ENCODE measurements at regions not wholly inside any gene's neighbourhood (a gene's known extent, or its start where the extent isn't known, plus 50 kb on each side); places are given as distances from the start of the nearest gene placed in this dataset.

DNA sequence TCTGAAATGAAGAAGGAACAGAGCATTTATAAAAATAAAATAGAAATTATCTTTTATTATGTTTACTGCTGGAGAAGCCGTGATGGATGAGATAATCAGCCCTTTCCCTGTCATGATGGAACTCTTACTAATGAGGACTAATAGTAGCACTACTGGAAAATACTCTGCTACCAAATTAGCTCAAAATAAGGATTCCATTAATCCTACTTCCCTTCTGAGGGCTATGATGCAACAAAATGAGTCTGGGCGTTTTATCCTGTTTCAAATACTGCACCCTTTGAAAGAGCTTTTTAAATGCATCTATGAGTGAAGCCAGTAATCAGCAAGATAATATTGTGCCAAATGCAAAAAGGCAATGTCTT lies 59.3 kb upstream of the CARMIL1 start:
- Histone ChIP-seq H2AFZ (no peak overlapping the region), H3K9me3 (ENCODE audit: low read depth) (no peaks in the 10 kb centered on the region), H3K27me3 (no peaks in the 10 kb centered on the region), H3K4me3 (no peak overlapping the region), H3K27ac (no peak overlapping the region), H3K4me1 (ENCODE audit: insufficient read depth) (no peaks in the 10 kb centered on the region), H3K4me2 (no peak overlapping the region), H4K20me1 (ENCODE audit: insufficient read depth, poor library complexity, severe bottlenecking) (no peaks in the 10 kb centered on the region), H3K9me2 (replicated peaks; ENCODE audit: insufficient read depth) (no peaks in the 10 kb centered on the region), H3K79me2 (no peaks in the 10 kb centered on the region), H3K36me3 (replicated peaks; ENCODE audit: insufficient read depth, low read depth) (no peaks in the 10 kb centered on the region)
- no peak for TF ChIP-seq EZH2phosphoT487 (IDR thresholded peaks at IDR 0.05; ENCODE audit: low read depth, severe bottlenecking, unreplicated experiment)
- TF ChIP-seq EZH2 (IDR thresholded peaks at IDR 0.05; ENCODE audit: borderline replicate concordance) = no peak
- TF ChIP-seq, protein P1, sequence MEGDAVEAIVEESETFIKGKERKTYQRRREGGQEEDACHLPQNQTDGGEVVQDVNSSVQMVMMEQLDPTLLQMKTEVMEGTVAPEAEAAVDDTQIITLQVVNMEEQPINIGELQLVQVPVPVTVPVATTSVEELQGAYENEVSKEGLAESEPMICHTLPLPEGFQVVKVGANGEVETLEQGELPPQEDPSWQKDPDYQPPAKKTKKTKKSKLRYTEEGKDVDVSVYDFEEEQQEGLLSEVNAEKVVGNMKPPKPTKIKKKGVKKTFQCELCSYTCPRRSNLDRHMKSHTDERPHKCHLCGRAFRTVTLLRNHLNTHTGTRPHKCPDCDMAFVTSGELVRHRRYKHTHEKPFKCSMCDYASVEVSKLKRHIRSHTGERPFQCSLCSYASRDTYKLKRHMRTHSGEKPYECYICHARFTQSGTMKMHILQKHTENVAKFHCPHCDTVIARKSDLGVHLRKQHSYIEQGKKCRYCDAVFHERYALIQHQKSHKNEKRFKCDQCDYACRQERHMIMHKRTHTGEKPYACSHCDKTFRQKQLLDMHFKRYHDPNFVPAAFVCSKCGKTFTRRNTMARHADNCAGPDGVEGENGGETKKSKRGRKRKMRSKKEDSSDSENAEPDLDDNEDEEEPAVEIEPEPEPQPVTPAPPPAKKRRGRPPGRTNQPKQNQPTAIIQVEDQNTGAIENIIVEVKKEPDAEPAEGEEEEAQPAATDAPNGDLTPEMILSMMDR (IDR thresholded peaks at IDR 0.05; ENCODE audit: poor library complexity) = no peak
- 75% methylated on average over 2 of the region's 2 CpGs for WGBS (ENCODE audit: low lambda C conversion rate, missing lambda C conversion rate)
- DNase-seq (ENCODE audit: low spot score) = no peak

DNA sequence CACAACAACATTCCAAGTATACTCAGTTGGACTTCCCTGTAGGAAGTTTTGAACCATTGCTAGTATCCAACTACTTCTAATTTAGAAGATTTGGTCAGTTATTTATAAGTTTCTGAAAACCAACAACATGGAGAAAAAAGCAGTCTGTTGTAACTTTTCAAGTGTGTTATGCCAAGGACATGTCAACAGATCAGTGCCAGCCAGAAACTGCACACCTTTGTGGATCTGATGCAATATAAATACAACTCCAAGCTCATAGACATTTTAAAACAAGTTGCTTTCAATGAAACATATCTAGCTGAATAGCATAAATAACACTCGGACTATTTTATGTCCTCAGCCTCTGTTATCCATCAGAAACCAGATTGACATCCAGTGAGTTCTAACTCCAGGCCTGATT lies 58.3 kb upstream of the CARMIL1 start:
- no peaks in the 10 kb centered on the region for H3K9me2 ChIP-seq (replicated peaks; ENCODE audit: insufficient read depth)
- no peak overlapping the region for H3K27ac ChIP-seq
- no peaks in the 10 kb centered on the region for H3K79me2 ChIP-seq

DNA sequence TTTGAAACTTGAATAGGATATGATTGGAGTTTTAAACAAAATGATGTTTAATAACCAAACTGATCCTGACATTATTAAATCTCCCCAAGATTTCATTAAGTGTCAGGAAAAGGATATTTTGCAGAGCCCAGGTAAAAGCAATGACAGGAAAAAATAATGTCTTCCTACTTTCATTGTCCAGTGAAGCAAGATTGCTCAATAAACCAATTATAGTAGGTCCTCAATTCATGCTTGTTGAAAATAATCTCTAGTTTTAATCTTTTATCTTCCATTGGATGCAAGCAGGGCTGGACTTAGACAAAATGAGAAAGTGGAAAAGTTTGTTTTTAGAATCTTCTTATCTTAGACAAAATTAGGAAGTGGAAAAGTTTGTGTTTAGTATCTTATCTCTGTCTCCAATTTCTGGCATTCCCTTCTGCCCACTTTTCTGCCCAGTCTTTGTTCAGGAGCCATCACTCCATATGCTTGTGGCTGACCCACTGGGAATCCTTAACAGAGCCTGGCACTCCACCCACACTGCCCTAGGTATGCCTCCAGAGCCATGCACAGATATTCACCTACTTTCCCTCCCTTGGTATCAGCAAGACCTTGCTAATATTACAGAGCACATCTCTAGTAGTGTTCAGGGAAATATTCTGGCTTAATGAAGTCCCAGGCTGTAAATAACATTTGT lies 57.0 kb upstream of the CARMIL1 start:
- Histone ChIP-seq H3K9me2 (replicated peaks; ENCODE audit: insufficient read depth) (no peaks in the 10 kb centered on the region), H3K27ac (no peak overlapping the region), H3K27me3 (no peaks in the 10 kb centered on the region), H3K9me3 (ENCODE audit: low read depth) (no peaks in the 10 kb centered on the region), H4K20me1 (ENCODE audit: insufficient read depth, poor library complexity, severe bottlenecking) (no peaks in the 10 kb centered on the region), H3K79me2 (no peaks in the 10 kb centered on the region), H3K4me1 (ENCODE audit: insufficient read depth) (no peaks in the 10 kb centered on the region), H3K4me3 (no peak overlapping the region), H2AFZ (no peak overlapping the region), H3K4me2 (no peak overlapping the region), H3K36me3 (replicated peaks; ENCODE audit: insufficient read depth, low read depth) (no peaks in the 10 kb centered on the region)
- no peak for DNase-seq (ENCODE audit: low spot score)
- TF ChIP-seq, protein P1 (IDR thresholded peaks at IDR 0.05; ENCODE audit: poor library complexity) = no peak
- TF ChIP-seq EZH2 (IDR thresholded peaks at IDR 0.05; ENCODE audit: borderline replicate concordance) (no peak), EZH2phosphoT487 (IDR thresholded peaks at IDR 0.05; ENCODE audit: low read depth, severe bottlenecking, unreplicated experiment) (no peak)

More for the DNA sequence above, 58.3 kb upstream of the CARMIL1 start:
- 72% methylated on average over 1 of the region's 1 CpG for WGBS (ENCODE audit: low lambda C conversion rate, missing lambda C conversion rate)
- H3K4me2 ChIP-seq = no peak overlapping the region
- H2AFZ ChIP-seq = no peak overlapping the region
- no peaks in the 10 kb centered on the region for H3K4me1 ChIP-seq (ENCODE audit: insufficient read depth)
- no peaks in the 10 kb centered on the region for H3K36me3 ChIP-seq (replicated peaks; ENCODE audit: insufficient read depth, low read depth)
- no peaks in the 10 kb centered on the region for H4K20me1 ChIP-seq (ENCODE audit: insufficient read depth, poor library complexity, severe bottlenecking)
- no peak for DNase-seq (ENCODE audit: low spot score)
- no peaks in the 10 kb centered on the region for H3K9me3 ChIP-seq (ENCODE audit: low read depth)
- TF ChIP-seq EZH2phosphoT487 (IDR thresholded peaks at IDR 0.05; ENCODE audit: low read depth, severe bottlenecking, unreplicated experiment) = no peak
- TF ChIP-seq EZH2 (IDR thresholded peaks at IDR 0.05; ENCODE audit: borderline replicate concordance) = no peak
- TF ChIP-seq, protein P1 (IDR thresholded peaks at IDR 0.05; ENCODE audit: poor library complexity) = no peak
- no peak overlapping the region for H3K4me3 ChIP-seq
- H3K27me3 ChIP-seq = no peaks in the 10 kb centered on the region

Data from hepatocyte (in vitro differentiated cells).